Stimulated activated CD8-positive, alpha-beta memory T cell treated with anti-CD3 and anti-CD28 coated beads, Interleukin-2, amount 100 ng/mL, for 48 hours (primary cell): ENCODE measurements at regions not wholly inside any gene's neighbourhood (a gene's known extent, or its start where the extent isn't known, plus 50 kb on each side); places are given as distances from the start of the nearest gene placed in this dataset.
"Not testable (repeated sequence)": the region's sequence is repeated elsewhere in the genome, so short reads cannot be mapped to it uniquely, and the experiment has no call there.

ENCODE experiments used
- DNase-seq, 2 donors: peaks; one replicate each; pipeline ENCODE4 v3.0.0-alpha.2; 2020; ENCODE audit warnings: low read depth in 2 of 2

GRCh38 chr18:43961722-43962121 is 684.4 kb upstream of the SYT4 start:
- no peak for DNase-seq

- no peak for DNase-seq
These were observed 687.4 kb upstream of the SYT4 start for GRCh38 chr18:43964666-43965065.

GRCh38 chr18:43965691-43966090 is 688.4 kb upstream of the SYT4 start:
- no peak for DNase-seq

GRCh38 chr18:43970656-43971055 is 693.4 kb upstream of the SYT4 start:
- DNase-seq: no peak

GRCh38 chr18:43978174-43978573 is 700.9 kb upstream of the SYT4 start:
- DNase-seq: no peak

- DNase-seq: no peak
These were observed 698.1 kb upstream of the SETBP1 start for GRCh38 chr18:43982582-43982981.

- not testable (repeated sequence) for DNase-seq
These were observed 693.6 kb upstream of the SETBP1 start for GRCh38 chr18:43987061-43987460.

- DNase-seq: no peak
These were observed 687.9 kb upstream of the SETBP1 start for GRCh38 chr18:43992741-43993140.

- no peak for DNase-seq
These were observed 686.3 kb upstream of the SETBP1 start for GRCh38 chr18:43994381-43994780.

GRCh38 chr18:44013871-44014270 is 666.8 kb upstream of the SETBP1 start:
- no peak for DNase-seq

GRCh38 chr18:44025421-44025820 is 655.3 kb upstream of the SETBP1 start:
- DNase-seq: no peak

GRCh38 chr18:44028109-44028508 is 652.6 kb upstream of the SETBP1 start:
- DNase-seq: no peak

- no peak for DNase-seq
These were observed 649.6 kb upstream of the SETBP1 start for GRCh38 chr18:44031063-44031462.

GRCh38 chr18:44033144-44033701 is 647.5 kb upstream of the SETBP1 start:
- no peak for DNase-seq

- no peak for DNase-seq
These were observed 645.1 kb upstream of the SETBP1 start for GRCh38 chr18:44035554-44035953.

- DNase-seq: no peak
These were observed 644.2 kb upstream of the SETBP1 start for GRCh38 chr18:44036501-44036900.

GRCh38 chr18:44039216-44039615 is 641.5 kb upstream of the SETBP1 start:
- DNase-seq: no peak

GRCh38 chr18:44039826-44040225 is 640.9 kb upstream of the SETBP1 start:
- DNase-seq: no peak

GRCh38 chr18:44041553-44041952 is 639.1 kb upstream of the SETBP1 start:
- DNase-seq: no peak

- DNase-seq: no peak
These were observed 638.7 kb upstream of the SETBP1 start for GRCh38 chr18:44041961-44042360.

- no peak for DNase-seq
These were observed 634.2 kb upstream of the SETBP1 start for GRCh38 chr18:44046376-44046975.

GRCh38 chr18:44047585-44047984 is 633.1 kb upstream of the SETBP1 start:
- DNase-seq: no peak

GRCh38 chr18:44048435-44048834 is 632.3 kb upstream of the SETBP1 start:
- no peak for DNase-seq

- no peak for DNase-seq
These were observed 631.8 kb upstream of the SETBP1 start for GRCh38 chr18:44048846-44049245.
